SK-N-SH (cell line): ENCODE measurements at regions not wholly inside any gene's neighbourhood (a gene's known extent, or its start where the extent isn't known, plus 50 kb on each side); places are given as distances from the start of the nearest gene placed in this dataset.

Experiments used
- CTCF ChIA-PET: fragments of 300-600, 350-600 bp; formaldehyde crosslinking; extraction: SDS; loops from one replicate; lab custom pipeline; 2021; lab: Yijun Ruan, JAX
- POLR2A ChIA-PET: fragments of 350-600 bp; sonication (Branson Sonifier 250); formaldehyde crosslinking; extraction: SDS; loops from one replicate; lab custom pipeline; 2020; ENCODE audit warnings: antibody characterized with exemption, inconsistent platforms; lab: Yijun Ruan, JAX
- DNase-seq: peaks from one replicate; pipeline ENCODE4 v3.0.0; 2012
- H2AFZ ChIP-seq: fragments of 200-600 bp; sonication (generic); 2 replicates; pipeline ENCODE4 v1.8.1; 2016; ENCODE audit warnings: antibody characterized with exemption, mild to moderate bottlenecking, low read depth
- H3F3A ChIP-seq: fragments of 200-600 bp; sonication (generic); replicated peaks from 2 replicates; pipeline ENCODE3; 2016; ENCODE audit warnings: antibody characterized with exemption, mild to moderate bottlenecking; ENCODE audit not compliant: insufficient read depth
- H3K27ac ChIP-seq, 2 experiments: fragments of 200-500 bp in 1 of 2; fragments of 200-600 bp in 1 of 2; sonication (Bioruptor generic) in 1 of 2; sonication (generic), shearing (Covaris generic) in 1 of 2; 2 replicates each; pipeline versions ENCODE4 v1.5.1 to v1.6.1; 2014 to 2016; ENCODE audit warnings: low read depth in 2 of 2, inconsistent platforms in 1 of 2, low read length in 1 of 2, mild to moderate bottlenecking in 1 of 2, mixed read lengths in 1 of 2
- H3K27me3 ChIP-seq: fragments of 200-600 bp; sonication (generic), shearing (Covaris generic); 2 replicates; pipeline ENCODE4 v1.6.1; 2016; ENCODE audit warnings: mixed run types; ENCODE audit not compliant: insufficient read depth
- H3K36me3 ChIP-seq, 2 experiments: fragments of 200-500 bp in 1 of 2; fragments of 200-600 bp in 1 of 2; sonication (Bioruptor generic) in 1 of 2; sonication (generic) in 1 of 2; replicated peaks in 1 of 2; 2 replicates each; pipeline versions ENCODE3 to v1.5.1; 2014 to 2016; ENCODE audit warnings: low read length in 1 of 2, mild to moderate bottlenecking in 1 of 2; ENCODE audit not compliant: insufficient read depth in 2 of 2, control insufficient read depth in 1 of 2
- H3K4me1 ChIP-seq, 2 experiments: fragments of 200-500 bp in 1 of 2; fragments of 200-600 bp in 1 of 2; sonication (Bioruptor generic) in 1 of 2; sonication (generic), shearing (Covaris generic) in 1 of 2; 2 replicates each; pipeline versions ENCODE4 v1.5.1 to v1.6.1; 2014 to 2016; ENCODE audit warnings: low read depth in 1 of 2, low read length in 1 of 2, mixed run types in 1 of 2; ENCODE audit not compliant: insufficient read depth in 2 of 2, control insufficient read depth in 1 of 2
- H3K4me2 ChIP-seq: fragments of 200-600 bp; sonication (generic), shearing (Covaris generic); 2 replicates; pipeline ENCODE4 v1.6.1; 2017; ENCODE audit warnings: mixed run types
- H3K4me3 ChIP-seq, 2 experiments: fragments of 200-500 bp in 1 of 2; fragments of 200-600 bp in 1 of 2; sonication (Bioruptor generic) in 1 of 2; sonication (generic), shearing (Covaris generic) in 1 of 2; 2 replicates each; pipeline versions ENCODE4 v1.5.1 to v1.8.1; 2014 to 2016; ENCODE audit warnings: low read depth in 2 of 2, inconsistent platforms in 1 of 2, low read length in 1 of 2, mild to moderate bottlenecking in 1 of 2, mixed read lengths in 1 of 2, moderate library complexity in 1 of 2
- H3K79me2 ChIP-seq: fragments of 200-600 bp; sonication (generic); 2 replicates; pipeline ENCODE4 v1.8.1; 2017; ENCODE audit warnings: mild to moderate bottlenecking; ENCODE audit not compliant: insufficient read depth
- H3K9ac ChIP-seq: fragments of 200-600 bp; sonication (generic); 2 replicates; pipeline ENCODE4 v1.6.1; 2017; ENCODE audit warnings: mixed run types
- H3K9me2 ChIP-seq: fragments of 200-600 bp; sonication (generic); 2 replicates; pipeline ENCODE4 v1.6.1; 2017; ENCODE audit warnings: mixed run types
- H3K9me3 ChIP-seq: fragments of 200-600 bp; sonication (generic); 2 replicates; pipeline ENCODE4 v1.6.1; 2017; ENCODE audit warnings: mixed run types, mild to moderate bottlenecking, moderate library complexity
- H4K20me1 ChIP-seq: fragments of 200-600 bp; sonication (generic); 2 replicates; pipeline ENCODE4 v1.6.1; 2017; ENCODE audit warnings: mild to moderate bottlenecking, mixed run types; ENCODE audit not compliant: insufficient read depth
- CHD2 ChIP-seq: fragments of 150-350 bp; IDR thresholded peaks from 2 replicates; pipeline ENCODE4 v1.6.1; 2018; ENCODE audit warnings: low read length; ENCODE audit not compliant: partially characterized antibody
- ELF1 ChIP-seq: IDR thresholded peaks from 2 replicates; pipeline ENCODE4 v1.4.0; 2012
- EP300 ChIP-seq, 2 experiments: IDR thresholded peaks; 2 replicates each; pipeline versions ENCODE4 v1.4.0 to v1.6.1; 2012; ENCODE audit warnings: borderline replicate concordance in 1 of 2, low read depth in 1 of 2, low read length in 1 of 2
- EZH2phosphoT487 ChIP-seq: fragments of 200-600 bp; sonication (generic); IDR thresholded peaks from 2 replicates; pipeline ENCODE4 v1.6.1; 2017; ENCODE audit warnings: low read depth, mixed run types, mild to moderate bottlenecking, antibody characterized with exemption, moderate library complexity, borderline replicate concordance
- FOSL2 ChIP-seq: IDR thresholded peaks from 2 replicates; pipeline ENCODE4 v1.4.0; 2012; ENCODE audit warnings: low read depth, mild to moderate bottlenecking, moderate library complexity, borderline replicate concordance
- FOXM1 ChIP-seq: IDR thresholded peaks from 2 replicates; pipeline ENCODE4 v1.4.0; 2012; ENCODE audit warnings: low read depth, mild to moderate bottlenecking
- GABPA ChIP-seq: IDR thresholded peaks from 2 replicates; pipeline ENCODE4 v1.4.0; 2012; ENCODE audit warnings: low read depth, mild to moderate bottlenecking
- GATA2 ChIP-seq: sonication (generic); formaldehyde crosslinking; IDR thresholded peaks from 2 replicates; pipeline ENCODE4 v1.5.0; 2020; ENCODE audit warnings: mild to moderate bottlenecking, missing genetic modification reagents
- JUND ChIP-seq: IDR thresholded peaks from 2 replicates; pipeline ENCODE4 v1.4.0; 2012
- MEF2A ChIP-seq: IDR thresholded peaks from 2 replicates; pipeline ENCODE4 v1.4.0; 2012; ENCODE audit warnings: low read depth, borderline replicate concordance
- MXI1 ChIP-seq: IDR thresholded peaks from 2 replicates; pipeline ENCODE4 v1.6.1; 2012; ENCODE audit warnings: mild to moderate bottlenecking, low read depth, low read length, improper control_type of control experiment
- PBX3 ChIP-seq: IDR thresholded peaks from 2 replicates; pipeline ENCODE4; 2012
- RCOR1 ChIP-seq: fragments of 150-350 bp; IDR thresholded peaks from 2 replicates; pipeline ENCODE4 v1.6.1; 2017; ENCODE audit warnings: antibody characterized with exemption, low read length
- REST ChIP-seq: IDR thresholded peaks from 2 replicates; pipeline ENCODE4 v1.6.1; 2012; ENCODE audit warnings: mild to moderate bottlenecking, low read depth, low read length, moderate library complexity
- RFX5 ChIP-seq: IDR thresholded peaks from 2 replicates; pipeline ENCODE4 v1.6.1; 2012; ENCODE audit warnings: mild to moderate bottlenecking, improper control_type of control experiment, low read length
- SMC3 ChIP-seq: IDR thresholded peaks from 2 replicates; pipeline ENCODE4 v1.6.1; 2012; ENCODE audit warnings: low read depth, low read length, improper control_type of control experiment
- YY1 ChIP-seq: IDR thresholded peaks from 2 replicates; pipeline ENCODE4 v1.4.0; 2012; ENCODE audit warnings: low read depth, mild to moderate bottlenecking
- ZBTB33 ChIP-seq: IDR thresholded peaks from 2 replicates; pipeline ENCODE4 v1.4.0; 2012; ENCODE audit warnings: low read depth, borderline replicate concordance
- WGBS: methylation state at CpG from one replicate; pipeline ENCODE4 v1.1.6; 2017; ENCODE audit warnings: low lambda C conversion rate; 5-methylcytosine and 5-hydroxymethylcytosine counted together

GRCh38 chr12:89783359-89784060 is 74.9 kb upstream of the ATP2B1 start (continued):
- TF ChIP-seq ELF1 (no peak), EZH2phosphoT487 (no peak), FOSL2 (no peak)

- H3K9me3 ChIP-seq: no peaks in the 10 kb centered on the region
- no peak for TF ChIP-seq JUND
- TF ChIP-seq, all 33 proteins: peak for 0
- no peak overlapping the region for H2AFZ ChIP-seq
- no peak overlapping the region for H3K9ac ChIP-seq
- WGBS: 33% methylated on average over 1 of the region's 1 CpG
- no peak overlapping the region for H3K4me2 ChIP-seq
- no peaks in the 10 kb centered on the region for H4K20me1 ChIP-seq
- H3K79me2 ChIP-seq: no peaks in the 10 kb centered on the region
- H3K4me1 ChIP-seq: peaks cover 0 to 2% of the 10 kb centered on the region in 2 experiments; a peak in 1 of 4 replicates
- H3K27me3 ChIP-seq: no peaks in the 10 kb centered on the region
- H3K27ac ChIP-seq: no peak overlapping the region
- no peaks in the 10 kb centered on the region for H3K36me3 ChIP-seq
- CTCF ChIA-PET: interaction anchor here (0.6 kb wide), 1 partner anchor 10 kb away, joined by 3 read pairs; no protein-coding TSS in a partner anchor
- POLR2A ChIA-PET: no interaction called here
- no peaks in the 10 kb centered on the region for H3F3A ChIP-seq
- DNase-seq: no peak
- H3K9me2 ChIP-seq: no peaks in the 10 kb centered on the region
- H3K4me3 ChIP-seq: no peak overlapping the region
Observed at GRCh38 chr12:89782807-89783206, 74.2 kb upstream of the ATP2B1 start.

- DNase-seq: no peak
- CTCF ChIA-PET: no interaction called here
- H3K79me2 ChIP-seq: no peaks in the 10 kb centered on the region
- no peak overlapping the region for H3K27ac ChIP-seq
- TF ChIP-seq CHD2: no peak
- TF ChIP-seq MEF2A: no peak
- no peak for TF ChIP-seq SMC3
- TF ChIP-seq ZBTB33: no peak
- no peak for TF ChIP-seq MXI1
- no peak for TF ChIP-seq EP300 (IDR thresholded peaks at IDR 0.05; ENCODE audit: borderline replicate concordance in 1 of 2, low read depth in 1 of 2, low read length in 1 of 2)
- no peak for TF ChIP-seq FOXM1
- TF ChIP-seq PBX3: no peak
- no peak for TF ChIP-seq FOSL2
- no peak for TF ChIP-seq GABPA
- TF ChIP-seq JUND: no peak
- TF ChIP-seq YY1: no peak
- no peak for TF ChIP-seq GATA2 (CRISPR knock-in tag)
- no peak for TF ChIP-seq RCOR1
- no peak for TF ChIP-seq RFX5
- no peak for TF ChIP-seq REST
- no peak for TF ChIP-seq EZH2phosphoT487
- H3K9ac ChIP-seq: no peak overlapping the region
- POLR2A ChIA-PET: no interaction called here
- no peaks in the 10 kb centered on the region for H3K27me3 ChIP-seq
- no peaks in the 10 kb centered on the region for H3K9me3 ChIP-seq
- H3K4me2 ChIP-seq: no peak overlapping the region
- no peaks in the 10 kb centered on the region for H3F3A ChIP-seq
- no peaks in the 10 kb centered on the region for H3K9me2 ChIP-seq
- WGBS: 54% methylated on average over 2 of the region's 2 CpGs
- peaks cover 0 to 2% of the 10 kb centered on the region in 2 experiments; a peak in 1 of 4 replicates for H3K4me1 ChIP-seq
- no peaks in the 10 kb centered on the region for H3K36me3 ChIP-seq
- no peaks in the 10 kb centered on the region for H4K20me1 ChIP-seq
- H3K4me3 ChIP-seq: no peak overlapping the region
- H2AFZ ChIP-seq: no peak overlapping the region
Observed at GRCh38 chr12:89781946-89782550, 73.4 kb upstream of the ATP2B1 start.
